ENCODE measurements at regions not wholly inside any gene's neighbourhood (a gene's known extent, or its start where the extent isn't known, plus 50 kb on each side); places are given as distances from the start of the nearest gene placed in this dataset.

DNA sequence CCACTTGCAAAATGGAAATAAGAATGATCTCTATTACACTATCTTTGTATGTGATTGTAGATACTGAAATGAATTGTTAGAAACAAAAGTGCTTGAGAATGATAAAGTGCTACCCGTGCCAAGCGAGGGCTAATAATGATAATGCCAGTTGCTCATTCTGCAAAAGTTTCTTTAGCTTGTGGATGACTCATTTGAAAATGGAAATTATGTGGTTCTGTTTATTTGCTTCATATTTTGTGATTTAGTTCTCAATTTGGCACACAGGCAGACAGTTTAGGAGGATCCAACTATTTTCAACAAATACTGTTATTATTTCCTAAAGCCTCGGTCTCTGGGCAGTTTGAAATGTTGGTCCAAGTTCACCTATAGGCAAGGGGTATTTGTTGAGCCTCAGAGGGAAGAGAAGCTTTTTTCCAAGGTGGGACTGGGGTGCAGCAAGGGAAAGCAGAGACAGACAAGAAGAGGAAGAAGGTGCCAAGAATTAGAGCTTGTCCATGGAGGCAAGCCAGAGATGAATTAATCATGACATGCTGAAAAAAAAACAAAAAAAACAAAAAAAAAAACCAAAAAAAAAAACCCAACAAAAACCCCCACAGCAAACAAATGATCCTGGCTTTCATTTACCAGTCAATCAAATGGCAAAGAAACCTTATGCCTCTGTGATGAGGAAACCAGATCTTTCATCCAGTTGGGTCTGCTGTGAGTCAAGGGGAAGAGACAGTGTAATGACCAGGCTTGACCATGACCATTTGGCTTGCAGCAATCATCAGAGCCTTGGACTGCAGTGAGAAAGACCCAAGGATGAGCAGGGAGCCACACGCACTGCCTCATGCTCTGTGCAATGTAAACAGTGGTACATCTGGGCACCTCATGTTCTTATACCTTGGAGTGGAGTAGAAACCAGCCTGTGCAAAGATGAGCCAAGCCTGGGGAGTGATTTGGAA lies 285.0 kb upstream of the HABP2 start:
- TF ChIP-seq, protein P1, sequence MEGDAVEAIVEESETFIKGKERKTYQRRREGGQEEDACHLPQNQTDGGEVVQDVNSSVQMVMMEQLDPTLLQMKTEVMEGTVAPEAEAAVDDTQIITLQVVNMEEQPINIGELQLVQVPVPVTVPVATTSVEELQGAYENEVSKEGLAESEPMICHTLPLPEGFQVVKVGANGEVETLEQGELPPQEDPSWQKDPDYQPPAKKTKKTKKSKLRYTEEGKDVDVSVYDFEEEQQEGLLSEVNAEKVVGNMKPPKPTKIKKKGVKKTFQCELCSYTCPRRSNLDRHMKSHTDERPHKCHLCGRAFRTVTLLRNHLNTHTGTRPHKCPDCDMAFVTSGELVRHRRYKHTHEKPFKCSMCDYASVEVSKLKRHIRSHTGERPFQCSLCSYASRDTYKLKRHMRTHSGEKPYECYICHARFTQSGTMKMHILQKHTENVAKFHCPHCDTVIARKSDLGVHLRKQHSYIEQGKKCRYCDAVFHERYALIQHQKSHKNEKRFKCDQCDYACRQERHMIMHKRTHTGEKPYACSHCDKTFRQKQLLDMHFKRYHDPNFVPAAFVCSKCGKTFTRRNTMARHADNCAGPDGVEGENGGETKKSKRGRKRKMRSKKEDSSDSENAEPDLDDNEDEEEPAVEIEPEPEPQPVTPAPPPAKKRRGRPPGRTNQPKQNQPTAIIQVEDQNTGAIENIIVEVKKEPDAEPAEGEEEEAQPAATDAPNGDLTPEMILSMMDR (IDR thresholded peaks at IDR 0.05; ENCODE audit: low read depth, low read length): no peak
- H3K4me3 ChIP-seq (ENCODE audit: low read depth, low read length): no peak overlapping the region

DNA sequence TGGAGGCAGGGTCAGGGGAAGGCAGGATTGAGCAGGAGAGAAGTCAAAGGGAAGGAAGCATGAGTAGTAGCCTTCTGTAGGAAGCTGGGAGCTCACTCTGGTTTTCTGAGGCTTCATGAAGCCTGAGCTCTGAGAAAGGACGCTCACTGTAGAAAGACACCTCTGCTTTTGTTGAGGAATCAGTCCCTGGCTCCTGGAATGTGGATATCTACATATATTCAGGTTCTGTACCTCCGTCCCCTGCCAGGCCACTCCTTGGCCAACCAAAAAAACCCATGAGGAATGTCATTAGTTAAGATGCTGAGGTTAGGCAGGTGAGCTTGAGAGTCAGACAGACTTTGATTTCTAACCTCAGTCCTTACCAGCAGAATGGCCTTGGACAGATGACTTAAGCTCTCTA lies 283.5 kb upstream of the HABP2 start:
- TF ChIP-seq, protein P1 (IDR thresholded peaks at IDR 0.05; ENCODE audit: low read depth, low read length): no peak
- H3K4me3 ChIP-seq (ENCODE audit: low read depth, low read length): no peak overlapping the region

DNA sequence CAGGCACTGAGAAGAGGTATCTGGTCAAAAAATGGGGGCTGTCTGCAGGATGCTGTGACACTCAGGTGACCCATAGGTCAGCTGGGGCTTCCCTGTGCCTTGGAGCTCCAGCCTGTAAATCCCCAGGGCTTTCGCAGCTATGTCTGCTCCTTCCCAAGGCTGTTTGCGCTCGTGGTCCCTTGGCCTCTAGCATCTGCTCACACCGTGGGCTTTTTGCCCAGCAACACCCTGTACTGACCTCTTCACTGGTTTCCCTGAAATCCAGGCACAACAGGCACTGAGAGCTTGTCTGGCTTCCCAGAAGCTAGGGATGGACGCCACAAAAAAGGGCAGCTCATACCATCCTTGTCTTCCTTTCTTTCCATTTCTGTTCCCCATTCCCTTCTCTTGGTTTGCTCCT lies 280.3 kb upstream of the HABP2 start:
- TF ChIP-seq, protein P1 (IDR thresholded peaks at IDR 0.05; ENCODE audit: low read depth, low read length): no peak
- H3K4me3 ChIP-seq (ENCODE audit: low read depth, low read length): no peak overlapping the region

DNA sequence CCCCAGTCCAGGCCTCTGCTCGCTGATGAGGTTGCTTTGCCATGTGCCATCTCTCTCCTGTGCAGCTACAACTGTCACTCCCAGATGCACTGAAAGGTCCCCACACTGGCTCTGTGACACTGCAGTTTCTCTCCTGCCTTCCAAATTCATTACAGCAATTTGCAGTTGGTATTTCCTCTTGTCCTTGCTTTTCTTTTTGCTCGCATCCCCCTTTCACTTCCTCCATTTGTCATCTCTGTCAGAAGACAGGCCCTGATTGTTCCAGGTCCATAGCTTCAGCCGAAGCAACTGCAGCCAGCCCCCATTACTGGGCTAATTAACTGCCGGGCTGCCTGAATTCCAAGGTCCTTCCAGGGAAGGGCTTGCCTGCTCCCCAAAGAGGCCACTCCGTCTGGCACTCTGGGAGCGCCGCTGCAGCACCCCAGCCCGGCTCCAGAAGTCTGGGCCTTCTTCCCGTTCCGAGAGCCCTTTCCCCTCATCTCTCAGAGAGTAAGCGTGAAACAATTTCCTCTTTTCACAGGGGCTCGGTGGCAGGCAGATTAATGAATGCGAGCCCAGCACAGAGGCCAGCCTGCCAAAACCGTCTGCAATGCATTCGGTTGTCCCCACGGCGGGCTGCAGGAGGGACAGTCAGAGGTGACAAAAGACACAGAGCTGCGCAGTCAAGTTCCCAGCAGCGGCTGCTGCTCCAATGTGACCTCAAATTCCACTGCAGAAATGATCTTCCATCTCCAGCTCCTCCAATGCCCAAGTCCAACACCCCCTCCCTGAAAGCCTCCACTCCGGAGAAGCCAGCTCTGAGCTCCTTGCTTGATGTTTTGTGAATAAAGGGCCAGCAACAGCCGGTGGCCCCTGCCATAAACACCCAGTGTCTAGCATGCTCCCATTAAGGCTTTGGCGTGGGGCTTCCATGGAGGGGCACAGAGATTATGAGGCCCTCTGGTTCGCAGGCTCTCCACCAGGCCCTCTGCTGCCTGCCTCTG lies 279.4 kb upstream of the HABP2 start:
- TF ChIP-seq, protein P1 (IDR thresholded peaks at IDR 0.05; ENCODE audit: low read depth, low read length): no peak
- no peak overlapping the region for H3K4me3 ChIP-seq (ENCODE audit: low read depth, low read length)

DNA sequence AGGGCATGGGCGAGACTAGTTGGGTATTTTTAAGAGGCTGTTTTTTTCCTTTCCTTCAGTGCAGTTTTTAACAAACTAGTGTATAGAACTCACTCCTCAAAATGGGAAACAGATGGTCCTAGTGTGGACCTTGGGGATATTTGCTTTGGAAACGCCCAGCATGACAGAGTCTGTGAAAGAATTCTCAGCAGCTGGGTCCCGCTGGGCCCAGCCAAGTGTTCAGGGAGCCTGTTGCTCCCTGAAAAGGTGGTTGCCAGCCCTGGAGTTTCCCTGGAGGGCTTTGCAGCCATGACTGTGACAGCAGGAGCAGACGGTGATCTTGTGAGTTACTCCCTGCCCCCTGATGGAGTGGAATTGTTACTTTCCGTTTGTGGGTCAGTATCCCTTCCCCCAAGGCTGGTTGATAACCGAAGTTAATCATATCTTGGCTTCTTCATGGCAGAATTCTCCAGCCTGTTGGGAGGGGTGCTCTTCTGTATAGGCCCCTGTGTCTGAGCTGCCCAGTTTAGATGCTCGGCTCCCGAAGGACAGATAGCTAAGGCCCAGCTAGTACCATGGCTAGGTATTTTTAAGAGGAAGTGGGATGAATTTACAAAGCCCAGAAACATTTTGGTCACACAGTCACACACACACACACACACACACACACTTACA lies 278.6 kb upstream of the HABP2 start:
- H3K4me3 ChIP-seq (ENCODE audit: low read depth, low read length): no peak overlapping the region
- TF ChIP-seq, protein P1 (IDR thresholded peaks at IDR 0.05; ENCODE audit: low read depth, low read length): no peak

DNA sequence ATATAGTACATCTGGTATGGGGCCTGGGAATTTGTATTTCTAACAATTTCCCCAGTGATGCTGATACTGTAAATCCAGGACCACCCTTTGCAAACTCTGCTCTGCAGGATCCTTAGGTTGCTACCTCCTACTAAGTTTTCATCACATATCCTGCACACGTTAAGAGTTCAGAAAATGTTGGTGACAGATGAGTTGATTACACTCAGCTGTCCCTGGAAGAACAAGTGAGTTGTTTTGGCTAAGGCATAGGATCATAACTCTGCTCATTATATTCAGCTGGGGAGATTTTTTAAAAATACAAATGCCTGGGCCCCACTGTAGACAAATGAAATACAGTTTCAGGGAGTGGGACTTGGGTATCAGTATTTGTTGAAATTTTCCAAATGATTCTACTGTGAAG lies 274.6 kb upstream of the HABP2 start:
- TF ChIP-seq, protein P1 (IDR thresholded peaks at IDR 0.05; ENCODE audit: low read depth, low read length): no peak
- no peak overlapping the region for H3K4me3 ChIP-seq (ENCODE audit: low read depth, low read length)
